GDM1 (cell line): ENCODE measurements at regions not wholly inside any gene's neighbourhood (a gene's known extent, or its start where the extent isn't known, plus 50 kb on each side); places are given as distances from the start of the nearest gene placed in this dataset.
"Not testable (repeated sequence)": the region's sequence is repeated elsewhere in the genome, so short reads cannot be mapped to it uniquely, and the experiment has no call there.

Experiments
- DNase-seq: peaks from one replicate; lab custom pipeline; 2025; lab: John Stamatoyannopoulos, UW

DNA sequence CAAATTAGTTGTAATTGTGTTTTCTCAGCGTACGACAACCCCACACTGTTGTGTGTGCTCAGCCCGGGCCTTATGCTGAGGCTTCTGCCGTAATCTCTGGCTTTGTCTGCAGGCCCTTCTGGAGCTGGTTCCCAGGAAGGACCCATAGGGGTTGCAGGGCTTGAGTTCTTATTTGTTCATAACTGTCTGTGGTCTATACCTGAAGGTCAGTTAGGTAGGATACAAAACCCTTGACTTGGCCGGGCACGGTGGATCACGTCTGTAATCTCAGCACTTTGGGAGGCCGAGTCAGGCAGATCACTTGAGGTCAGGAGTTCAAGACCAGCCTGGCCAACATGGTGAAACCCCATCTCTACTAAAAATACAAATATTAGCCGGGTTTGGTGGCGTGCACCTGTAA, 1010.2 kb downstream of the BRD1 start:
- DNase-seq: not testable (repeated sequence)

DNA sequence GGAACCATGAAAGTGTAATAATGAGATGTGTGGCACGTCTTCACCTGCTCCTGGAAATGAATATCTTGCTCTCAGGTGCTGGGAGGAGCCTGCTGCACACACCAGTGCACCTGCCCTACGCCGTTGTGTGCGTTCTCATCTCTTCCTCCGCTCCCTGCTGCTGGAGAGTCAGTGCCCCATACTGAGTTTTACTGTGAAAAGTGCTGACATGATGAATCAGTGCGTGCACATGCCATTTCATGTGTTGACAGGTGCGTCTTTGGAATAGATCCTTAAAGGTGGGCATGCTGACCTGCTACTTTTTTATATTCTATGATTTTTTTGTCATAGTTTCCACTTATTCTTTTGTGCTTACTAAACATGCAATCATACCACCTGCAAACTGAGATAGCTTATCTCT, 1015.8 kb downstream of the BRD1 start:
- no peak for DNase-seq

DNA sequence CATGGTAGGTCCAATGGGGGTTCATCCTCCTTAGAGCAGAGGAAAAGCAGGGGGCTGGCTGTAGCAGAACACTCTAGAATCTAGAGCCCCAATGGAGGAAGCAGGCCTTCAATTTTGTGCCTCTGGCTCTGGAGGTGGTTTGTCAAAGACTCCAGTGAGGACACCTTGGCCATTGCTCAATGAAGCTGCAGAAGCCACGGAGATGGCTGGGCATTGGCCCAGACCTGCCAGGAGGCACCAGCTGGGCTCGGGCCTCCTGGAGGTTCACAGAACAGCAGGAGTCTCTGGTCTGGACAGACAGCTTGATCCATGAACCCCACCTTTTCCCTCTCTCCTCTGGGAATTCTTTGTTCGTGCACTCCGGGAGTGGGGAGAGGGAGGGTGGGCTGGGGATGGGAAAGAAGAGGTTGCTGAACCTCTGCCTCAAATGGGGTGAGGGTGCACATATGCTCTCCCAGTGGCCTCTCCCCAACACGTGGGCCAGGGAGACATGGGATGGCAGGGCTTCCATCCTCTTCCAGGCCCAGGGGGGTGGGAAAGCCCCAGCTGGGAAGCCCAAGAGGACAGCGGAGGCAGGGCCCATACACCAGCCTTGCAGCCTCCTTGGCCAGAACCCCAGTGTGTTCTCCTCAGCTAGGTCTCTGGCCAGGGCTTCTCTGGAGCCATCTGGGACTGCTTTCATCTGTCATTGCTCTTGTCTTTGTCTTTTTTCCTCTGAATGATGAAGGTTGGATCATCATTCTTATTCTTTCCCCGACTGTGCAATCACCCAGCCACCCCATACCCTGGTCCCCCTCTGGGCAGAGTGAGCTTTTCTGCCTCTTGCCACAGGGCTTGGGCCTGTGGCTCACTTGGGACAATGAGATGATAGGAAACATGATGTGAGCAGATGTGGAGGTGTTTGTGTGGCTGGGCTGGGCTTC, 1019.4 kb downstream of the BRD1 start:
- DNase-seq: no peak

DNA sequence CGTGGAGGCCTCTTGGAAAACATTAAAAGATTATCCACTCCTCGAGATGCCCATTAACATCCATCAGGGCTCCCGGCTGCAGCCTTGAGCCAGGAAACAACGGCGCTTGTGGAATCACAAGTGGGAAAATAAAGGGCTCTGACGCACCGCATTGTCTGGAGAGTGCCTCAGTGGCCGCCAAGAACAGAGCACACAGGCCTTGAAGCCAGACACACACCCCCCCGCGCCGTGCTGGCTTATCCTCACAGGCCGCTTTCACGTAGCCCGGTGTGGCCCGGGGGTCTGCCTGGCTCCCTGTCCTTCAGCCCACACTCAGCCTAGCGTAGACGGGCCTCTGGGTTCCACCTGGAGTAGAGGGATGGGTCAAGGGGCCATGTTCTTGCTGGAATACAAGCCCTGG, 1020.5 kb downstream of the BRD1 start:
- no peak for DNase-seq

DNA sequence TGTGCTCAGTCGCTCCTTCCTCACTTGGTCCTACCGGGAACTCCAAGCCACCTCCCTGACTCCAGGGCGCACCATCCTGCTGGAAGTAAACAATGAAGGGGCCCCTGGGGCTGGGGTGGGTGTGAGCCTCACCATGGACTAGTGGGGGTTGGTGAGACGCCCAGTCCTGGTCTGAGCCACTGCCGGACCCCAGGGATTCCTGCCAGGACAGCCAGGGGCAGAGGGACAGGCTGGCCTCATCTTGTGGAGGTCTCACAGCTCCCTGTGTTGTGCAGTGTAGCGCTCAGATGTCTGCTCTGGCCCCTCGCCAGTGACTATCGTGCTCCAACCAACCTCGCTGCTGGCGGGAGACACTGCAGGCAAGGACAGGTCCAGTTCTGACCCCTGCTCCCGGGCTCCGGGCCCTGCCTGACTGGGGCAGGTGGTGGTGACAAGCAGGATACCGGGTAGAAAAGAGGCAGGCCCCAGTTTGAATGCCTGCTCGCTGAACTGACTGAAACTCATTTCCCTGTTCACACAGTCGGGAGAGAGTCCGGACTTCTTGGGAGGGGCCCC, 1021.4 kb downstream of the BRD1 start:
- no peak for DNase-seq

DNA sequence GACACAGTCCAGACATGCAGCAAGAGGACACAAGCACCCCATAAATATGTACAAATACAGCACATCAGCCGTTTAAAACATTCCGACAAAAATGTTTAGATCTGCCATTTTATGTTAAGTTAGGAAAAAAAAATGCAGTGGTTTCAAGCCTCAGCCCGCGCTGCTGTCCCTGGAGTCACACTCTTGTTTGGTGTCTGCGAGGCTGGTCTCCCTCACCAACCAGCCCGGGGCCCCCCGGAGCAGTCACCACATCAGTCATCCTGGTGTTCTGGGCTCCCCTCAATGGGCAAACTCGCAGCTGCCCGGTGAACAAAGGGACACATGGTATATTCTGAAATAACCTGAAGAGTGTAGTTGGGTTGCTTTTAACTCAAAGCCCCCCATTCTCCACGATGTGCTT, 1022.2 kb downstream of the BRD1 start:
- no peak for DNase-seq

DNA sequence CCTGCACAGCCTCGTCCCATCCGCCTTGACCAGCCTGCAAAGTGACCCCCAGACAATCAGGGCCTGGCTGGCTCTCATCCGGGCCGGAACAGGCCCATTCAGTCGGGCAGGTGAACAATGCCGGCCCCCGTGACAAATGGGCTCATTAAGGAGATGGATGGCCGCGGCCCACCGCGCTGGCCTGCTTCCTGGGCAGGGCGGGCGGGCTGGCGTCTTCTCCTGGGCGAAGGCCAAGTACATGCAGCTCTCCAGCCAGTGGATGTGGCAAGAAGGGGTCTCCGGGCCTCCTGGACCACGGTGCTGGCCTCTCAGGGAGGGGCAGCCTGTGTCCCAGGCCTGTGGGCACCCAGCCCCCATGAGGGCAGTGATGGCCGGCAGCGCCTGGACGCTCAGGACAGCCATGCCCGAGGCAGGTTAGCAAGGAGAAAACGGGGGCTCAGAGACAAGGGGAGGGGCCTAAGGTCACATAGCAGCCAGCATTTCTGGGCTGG, 1022.8 kb downstream of the BRD1 start:
- no peak for DNase-seq

DNA sequence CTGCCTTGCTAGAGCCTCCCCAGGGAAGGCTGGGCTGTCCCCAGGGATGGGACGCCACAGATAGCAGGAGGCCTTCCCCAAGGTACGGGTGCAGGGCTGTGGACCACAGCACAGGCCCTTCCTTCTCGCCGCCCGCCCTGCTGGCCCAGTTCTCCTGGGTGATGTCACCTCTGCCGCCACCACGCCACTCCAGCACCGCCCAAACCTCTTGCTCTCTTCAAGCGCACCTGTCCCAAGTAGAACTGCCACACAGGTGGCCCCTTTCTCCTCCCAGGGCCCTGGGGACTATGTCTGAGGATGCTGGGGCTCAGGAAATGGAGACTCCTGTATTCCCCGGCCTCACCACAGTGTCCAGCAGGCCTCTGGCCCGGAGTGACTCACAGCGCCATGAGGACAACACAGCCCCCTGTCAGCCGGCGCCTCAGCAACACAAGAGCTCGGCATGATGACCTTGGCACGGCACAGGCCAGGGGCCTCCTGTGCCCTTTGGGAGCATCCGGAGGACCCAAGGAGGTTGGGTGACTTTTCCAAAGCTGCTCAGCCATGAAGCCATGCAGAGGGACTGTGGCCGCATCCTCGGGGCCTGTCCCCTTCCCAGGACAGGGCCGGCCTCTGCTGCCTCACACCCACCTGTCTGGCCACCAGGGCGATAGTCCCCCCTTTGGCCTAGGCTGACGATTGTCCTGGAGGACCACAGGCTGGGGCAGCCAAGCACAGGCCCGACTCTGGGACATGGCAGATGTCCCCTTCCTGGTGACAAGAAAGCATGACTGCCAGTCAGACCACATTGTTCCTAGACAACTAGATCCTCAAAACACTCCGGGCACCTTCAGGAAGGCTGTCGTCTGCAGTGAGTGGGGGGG, 1023.5 kb downstream of the BRD1 start:
- DNase-seq: no peak

DNA sequence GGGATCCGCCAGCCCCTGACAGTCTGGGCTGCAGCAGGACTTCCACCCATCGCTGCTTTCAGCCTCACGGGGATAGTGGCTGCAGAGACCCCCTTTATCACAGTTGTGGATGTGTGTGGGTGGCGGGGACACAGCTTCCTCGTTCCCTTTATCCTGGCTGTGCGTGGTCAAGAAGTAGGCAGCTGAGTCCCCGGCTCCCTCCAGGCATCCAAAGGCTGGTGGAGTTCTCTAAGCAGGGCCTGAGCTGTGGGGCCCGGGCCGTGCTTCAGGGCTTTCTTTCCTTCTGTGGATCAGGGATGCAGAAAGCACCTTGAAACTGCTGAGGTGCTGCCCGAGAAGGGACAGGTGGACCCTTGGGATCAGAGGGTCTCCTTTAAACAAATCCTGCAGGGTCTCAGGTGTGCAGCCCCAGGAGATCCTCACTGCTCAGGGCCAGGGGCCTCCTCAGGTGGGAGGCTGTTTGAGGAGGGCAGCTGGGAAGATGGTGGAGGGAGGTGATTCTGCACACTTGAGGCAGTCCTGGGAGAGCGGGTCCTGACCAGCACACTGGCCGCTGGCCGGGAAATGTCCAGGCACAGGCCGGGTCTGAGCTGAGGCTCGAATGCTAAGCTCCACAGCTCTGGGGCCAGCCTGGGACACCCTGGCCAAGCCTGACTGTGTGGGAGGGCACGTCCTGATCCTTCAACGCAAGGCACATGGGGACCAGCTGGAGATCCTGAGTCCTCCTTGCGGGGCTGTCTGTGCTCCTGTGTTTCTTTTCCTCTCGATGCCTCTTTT, 1024.3 kb downstream of the BRD1 start:
- no peak for DNase-seq

DNA sequence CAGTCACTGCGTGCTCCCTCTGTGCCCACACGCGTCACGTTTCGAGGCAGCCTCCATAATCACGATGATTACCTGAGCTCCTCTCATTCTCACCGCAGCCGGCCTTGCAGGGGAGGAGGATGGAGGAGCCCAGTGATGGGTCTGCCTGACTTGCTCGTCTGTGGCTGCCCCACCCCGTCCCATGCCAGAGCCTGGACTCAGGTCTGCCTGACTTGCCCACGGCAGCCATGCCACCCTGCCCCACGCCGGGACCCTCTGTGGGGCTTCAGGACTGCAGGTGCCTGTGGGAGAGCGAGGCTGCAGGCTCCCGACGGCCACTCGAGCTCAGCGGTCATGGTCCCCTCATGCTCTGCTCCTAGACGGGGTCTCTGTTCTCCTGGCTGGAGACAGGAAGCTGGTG, 1025.1 kb downstream of the BRD1 start:
- DNase-seq: no peak

DNA sequence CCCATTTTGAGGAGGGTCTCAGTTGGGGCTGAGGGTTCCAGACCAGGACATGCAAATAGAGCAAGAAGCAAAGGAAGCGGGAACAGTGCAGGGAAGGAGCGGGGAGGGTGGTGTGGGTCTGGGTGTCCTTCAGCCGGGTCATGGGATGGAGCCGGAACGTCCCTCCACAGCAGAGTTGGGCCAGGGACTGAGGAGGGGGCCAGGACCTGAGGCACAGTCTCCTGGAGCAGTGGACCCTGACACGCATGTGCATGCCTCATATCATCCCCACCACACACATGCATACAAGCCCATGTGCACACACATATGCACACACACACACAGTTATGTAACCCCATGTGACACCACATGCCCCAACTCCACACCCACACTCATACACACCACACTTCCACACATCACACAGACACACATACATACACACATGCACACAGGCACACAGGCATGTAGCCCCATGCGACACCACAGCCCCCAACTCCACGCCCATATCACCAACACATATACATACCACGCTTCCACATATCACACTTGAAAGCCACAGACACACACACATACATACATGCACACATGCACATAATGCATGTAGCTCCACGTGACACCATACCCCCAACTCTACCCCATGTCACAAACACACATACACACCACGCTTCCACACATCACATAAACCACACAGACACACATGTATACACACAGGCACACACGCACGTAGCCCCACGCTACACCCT, 1026.6 kb downstream of the BRD1 start:
- DNase-seq: no peak

DNA sequence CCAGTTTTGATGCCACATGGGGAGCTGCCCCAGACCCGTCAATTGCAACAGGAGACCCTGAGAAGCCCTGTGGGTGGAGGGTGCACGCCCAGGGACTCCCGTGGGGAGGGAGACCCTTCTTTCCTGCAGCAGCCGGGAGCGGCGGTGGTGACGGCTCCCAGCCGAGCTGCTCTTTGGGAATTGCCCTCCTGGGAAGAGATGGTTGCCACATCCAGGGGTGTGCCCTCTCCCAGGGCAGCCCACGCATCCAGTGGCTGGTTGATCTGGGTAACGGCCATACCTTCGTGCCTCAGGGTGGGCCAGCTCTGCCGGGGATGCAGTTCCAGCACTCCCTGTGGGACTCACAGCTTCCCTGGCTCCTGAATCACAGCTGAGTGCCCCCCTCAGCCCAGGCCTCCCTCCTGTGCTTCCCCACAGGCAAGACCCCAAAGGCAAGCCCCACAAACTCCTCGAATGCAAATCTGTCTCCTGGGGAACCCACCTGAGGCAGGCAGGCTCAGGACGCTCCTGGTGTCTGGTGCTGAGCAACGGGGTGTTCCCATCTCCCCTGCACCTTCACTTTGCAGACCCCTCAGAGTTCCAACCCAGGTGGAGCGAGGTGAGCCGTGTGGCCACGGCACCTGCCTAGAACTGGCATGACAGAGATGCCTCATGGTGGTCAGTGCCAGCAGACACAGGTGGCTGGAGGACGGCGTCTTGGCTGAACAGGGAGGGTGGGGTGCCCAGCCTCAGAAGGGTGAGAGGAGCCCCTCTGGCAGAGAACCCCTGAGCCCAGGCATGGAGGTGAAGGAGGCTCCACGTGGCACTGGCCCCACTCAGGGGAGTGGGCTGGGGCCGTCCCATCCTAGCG, 1027.4 kb downstream of the BRD1 start:
- no peak for DNase-seq

DNA sequence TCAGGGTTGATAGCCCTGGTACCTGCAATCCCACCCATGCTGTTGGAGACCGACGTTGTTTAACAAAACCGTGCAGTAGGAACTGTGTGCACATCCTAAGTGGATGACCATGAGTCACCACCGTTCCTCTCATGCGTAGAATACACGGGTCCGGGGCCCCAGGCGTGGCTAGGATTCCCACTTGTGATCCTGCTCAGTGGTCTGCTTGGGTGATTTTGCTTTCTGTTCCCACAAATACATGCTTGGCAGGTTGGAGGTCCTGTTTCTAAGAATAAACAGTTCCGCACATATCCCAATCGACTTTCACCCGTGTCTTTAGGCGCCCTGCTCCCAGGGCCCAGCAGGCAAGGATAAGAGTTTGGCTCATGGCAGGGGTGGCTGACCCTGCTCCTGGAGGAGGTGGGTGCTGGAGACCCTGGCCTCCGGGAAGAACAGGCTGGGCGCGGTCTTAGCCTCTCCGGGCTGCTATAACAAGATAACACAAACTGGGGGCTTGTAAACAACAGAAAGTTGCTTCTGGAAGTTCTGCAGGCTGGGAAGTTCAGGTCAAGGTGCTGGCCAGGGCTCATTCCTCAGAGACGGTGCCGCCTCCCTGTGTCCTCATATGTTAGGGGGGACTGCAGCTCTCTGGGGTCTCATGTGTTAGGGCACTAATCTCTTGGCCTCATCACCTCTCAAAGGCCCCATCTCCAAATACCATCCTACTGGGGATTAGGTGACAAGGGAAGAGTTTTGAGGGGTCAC, 1028.3 kb downstream of the BRD1 start:
- no peak for DNase-seq

DNA sequence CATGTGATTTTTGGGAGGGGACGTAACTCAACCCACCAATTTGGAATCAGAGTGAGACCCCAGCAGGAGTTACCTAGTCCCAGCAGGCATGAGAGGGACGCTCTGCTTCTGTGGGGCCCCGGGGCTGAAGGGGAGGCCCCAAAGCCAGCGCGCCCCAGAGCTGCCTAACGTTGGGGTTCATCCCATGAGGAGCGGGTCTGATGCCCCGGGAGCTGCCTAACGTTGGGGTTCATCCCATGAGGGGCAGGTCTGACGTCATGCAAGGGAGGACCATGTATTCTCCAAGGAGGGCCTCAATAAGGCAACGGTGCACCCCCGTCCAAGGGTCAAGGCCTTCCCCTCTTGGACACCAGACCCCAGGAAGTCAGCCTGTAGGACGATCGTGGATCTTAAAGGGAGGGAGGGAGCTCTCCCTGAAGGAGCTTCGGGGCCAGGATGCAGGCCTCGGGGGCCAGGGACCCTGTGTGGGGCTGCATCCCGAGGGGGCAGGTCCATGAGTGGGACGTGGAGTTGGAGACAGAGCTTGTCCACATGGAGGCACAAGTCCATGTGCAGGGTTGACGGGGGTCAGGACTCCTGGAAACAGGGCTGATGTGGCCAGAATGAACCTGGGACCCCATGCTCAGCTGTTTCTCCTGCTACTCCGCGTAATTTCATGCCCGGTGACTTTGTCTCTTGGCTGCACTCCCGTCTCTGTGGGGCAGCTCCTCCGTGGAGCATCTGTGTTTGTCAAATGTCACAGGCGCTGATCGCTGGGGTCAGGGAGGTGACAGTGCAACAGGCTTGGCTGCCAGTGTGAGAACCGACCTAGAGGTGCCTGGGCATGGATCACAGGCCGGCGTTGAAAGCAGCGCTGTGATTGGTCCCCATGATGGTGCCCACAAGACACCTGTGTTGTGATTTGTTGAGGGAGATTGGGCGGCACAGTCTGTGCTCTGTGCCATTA, 1029.1 kb downstream of the BRD1 start:
- no peak for DNase-seq

DNA sequence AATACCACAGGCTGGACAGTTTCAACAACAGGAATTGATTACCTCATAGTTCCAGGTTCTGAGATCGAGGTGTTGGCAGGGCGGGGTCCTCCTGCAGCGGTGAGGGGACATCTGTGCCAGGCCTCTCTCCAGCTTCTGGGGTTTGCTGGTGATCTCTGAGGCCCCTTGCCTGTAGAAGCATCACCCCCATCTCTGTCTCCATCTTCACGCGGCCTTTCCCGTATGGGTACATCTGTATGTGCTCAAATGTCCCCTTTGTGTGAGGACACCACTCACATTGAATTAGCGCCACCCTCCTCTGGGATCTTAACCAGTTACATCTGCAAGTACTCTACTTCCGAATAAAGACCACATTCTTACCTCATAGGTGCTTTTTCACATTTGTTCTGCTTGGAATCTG, 1029.9 kb downstream of the BRD1 start:
- no peak for DNase-seq

DNA sequence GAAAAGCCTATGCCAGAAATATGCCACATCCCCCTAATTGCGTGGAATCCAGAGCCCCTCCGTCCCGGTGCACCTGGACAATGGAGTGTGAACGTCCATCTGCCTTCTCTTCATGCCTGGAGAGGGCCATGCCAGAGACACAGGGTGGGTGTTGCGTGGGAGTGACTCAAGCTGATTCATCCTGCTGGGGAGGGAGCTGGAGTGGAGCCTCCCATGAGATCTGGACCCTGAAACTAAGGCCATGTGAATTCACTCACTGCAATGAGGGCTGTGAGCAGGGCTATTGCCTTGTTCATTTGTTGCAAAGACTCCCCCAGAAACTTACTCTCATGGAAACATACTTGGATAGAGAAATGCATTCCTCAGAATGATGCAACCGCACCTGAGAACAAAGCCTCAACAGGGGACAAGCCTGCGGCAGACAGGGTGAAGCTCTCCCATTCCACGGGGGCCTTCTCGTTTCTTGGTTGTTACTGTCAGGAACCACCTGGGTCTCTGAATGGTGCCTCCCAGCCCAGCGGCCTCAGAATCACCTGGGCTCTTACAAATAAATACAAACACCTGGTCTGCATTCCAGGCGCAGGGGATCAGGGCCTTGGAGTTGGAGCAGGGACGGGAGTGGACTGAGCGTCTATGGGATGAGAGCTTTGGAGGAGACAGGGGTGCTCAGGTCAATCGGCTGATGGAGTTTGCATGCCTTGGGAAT, 1031.2 kb downstream of the BRD1 start:
- DNase-seq: no peak

DNA sequence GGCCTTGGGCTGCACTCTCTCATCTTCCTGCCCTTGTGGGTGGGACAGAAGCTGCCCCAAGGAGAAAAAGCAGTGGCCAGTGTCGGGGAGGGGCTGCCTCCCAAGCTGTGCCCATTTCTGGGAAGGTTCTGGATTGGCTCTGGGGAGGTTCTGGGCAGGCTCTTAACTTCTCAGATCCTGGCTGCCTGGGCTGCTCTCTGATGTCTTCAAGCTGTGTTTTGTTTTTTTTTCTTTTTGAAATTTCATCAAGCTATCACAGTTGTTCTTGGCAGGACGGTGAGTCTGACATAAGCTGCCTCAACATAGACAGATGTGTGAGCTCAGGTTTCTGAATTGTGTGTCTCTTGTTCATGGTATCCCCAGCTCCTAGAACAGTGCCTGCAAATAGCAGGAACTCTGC, 1032.0 kb downstream of the BRD1 start:
- DNase-seq: no peak

DNA sequence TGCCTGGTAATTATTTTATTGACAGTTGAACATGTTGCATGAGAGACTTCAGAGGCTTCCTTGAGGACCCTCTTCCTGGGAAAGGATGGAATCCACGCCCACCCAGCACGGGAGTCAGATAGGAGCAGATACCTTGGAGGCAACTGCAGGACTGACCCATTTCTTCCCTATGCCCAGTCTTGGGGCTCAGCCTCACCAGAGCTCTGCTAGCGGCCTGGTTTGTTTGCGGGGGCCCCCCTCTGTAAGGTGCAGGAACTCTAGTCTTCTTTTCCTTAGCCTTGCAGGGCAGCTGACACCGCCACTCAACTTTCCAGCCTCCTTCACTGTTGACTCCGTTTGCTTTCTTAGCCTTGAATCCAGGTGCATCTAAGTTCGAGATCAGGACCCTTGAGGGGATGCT, 1032.8 kb downstream of the BRD1 start:
- no peak for DNase-seq
